Bronchial epithelial cell (primary cell): ENCODE measurements at regions not wholly inside any gene's neighbourhood (a gene's known extent, or its start where the extent isn't known, plus 50 kb on each side); places are given as distances from the start of the nearest gene placed in this dataset.

Source experiments
- DNase-seq: peaks from one replicate; pipeline ENCODE4 v3.0.0-alpha.2; 2010; ENCODE audit warnings: low read depth
- FAIRE-seq: peaks from 2 replicates; lab custom pipeline; 2011; peaks lifted over from hg19 to GRCh38; lab: Jason Lieb, UNC
- H3K27me3 ChIP-seq: 2 replicates; pipeline ENCODE4 v1.5.1; 2011; ENCODE audit warnings: low read length; ENCODE audit not compliant: control insufficient read depth, insufficient read depth
- H3K36me3 ChIP-seq: 2 replicates; pipeline ENCODE4 v1.5.1; 2011; ENCODE audit warnings: low read length; ENCODE audit not compliant: control insufficient read depth, insufficient read depth
- H3K4me3 ChIP-seq: 2 replicates; pipeline ENCODE4 v1.5.1; 2011; ENCODE audit warnings: mild to moderate bottlenecking, low read depth, low read length, control low read depth
- TF ChIP-seq, protein P1 (sequence below): IDR thresholded peaks from 2 replicates; pipeline ENCODE4 v1.5.1; 2011; ENCODE audit warnings: mild to moderate bottlenecking, moderate library complexity, low read length, control low read depth, inconsistent platforms; ENCODE audit not compliant: insufficient read depth, severe bottlenecking

DNA sequence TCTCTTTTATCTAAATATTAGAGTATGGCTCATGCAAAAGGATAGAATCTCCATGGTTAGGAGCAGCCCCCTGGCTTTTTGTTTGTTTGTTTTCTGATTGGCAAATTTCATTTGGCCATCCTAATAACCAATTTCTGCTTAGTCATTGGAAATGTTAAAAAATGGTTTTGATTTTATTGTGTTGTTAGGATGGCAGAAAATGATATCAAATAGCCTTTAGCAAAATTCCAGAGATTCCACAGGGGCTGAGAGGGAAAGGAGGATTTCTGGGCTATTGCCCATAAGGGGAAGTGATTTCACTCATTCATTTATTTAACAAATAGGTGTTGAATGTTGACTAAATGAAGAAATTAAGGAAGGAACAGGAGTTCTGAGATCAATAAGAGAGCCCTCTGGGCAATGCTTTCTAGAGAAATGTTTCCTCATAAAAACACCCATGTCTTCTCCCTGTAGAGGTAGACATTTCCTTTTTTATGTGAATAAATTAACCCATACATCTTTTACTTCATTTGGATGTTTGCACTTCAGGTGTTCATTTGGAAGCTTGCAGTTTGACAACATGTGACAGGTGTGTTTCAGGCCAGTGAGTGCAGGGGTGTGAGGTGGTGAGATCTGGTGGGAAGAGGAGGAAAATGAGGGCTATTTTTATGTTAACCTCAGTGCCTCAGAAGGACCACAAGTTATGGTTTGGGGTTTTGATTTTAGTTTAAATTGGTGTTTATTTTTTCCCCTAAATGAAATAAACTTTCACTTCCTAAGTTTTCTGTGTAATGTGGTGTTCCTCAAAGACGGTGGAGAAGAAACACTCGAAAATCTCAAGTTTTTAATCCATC is 61.7 kb upstream of the EPC2 start:
- FAIRE-seq (no peak), DNase-seq (peak; percentile 54)
- Histone ChIP-seq H3K4me3 (no peak overlapping the region), H3K36me3 (no peaks in the 10 kb centered on the region), H3K27me3 (peaks cover 1% of the 10 kb centered on the region)
- TF ChIP-seq, protein P1, sequence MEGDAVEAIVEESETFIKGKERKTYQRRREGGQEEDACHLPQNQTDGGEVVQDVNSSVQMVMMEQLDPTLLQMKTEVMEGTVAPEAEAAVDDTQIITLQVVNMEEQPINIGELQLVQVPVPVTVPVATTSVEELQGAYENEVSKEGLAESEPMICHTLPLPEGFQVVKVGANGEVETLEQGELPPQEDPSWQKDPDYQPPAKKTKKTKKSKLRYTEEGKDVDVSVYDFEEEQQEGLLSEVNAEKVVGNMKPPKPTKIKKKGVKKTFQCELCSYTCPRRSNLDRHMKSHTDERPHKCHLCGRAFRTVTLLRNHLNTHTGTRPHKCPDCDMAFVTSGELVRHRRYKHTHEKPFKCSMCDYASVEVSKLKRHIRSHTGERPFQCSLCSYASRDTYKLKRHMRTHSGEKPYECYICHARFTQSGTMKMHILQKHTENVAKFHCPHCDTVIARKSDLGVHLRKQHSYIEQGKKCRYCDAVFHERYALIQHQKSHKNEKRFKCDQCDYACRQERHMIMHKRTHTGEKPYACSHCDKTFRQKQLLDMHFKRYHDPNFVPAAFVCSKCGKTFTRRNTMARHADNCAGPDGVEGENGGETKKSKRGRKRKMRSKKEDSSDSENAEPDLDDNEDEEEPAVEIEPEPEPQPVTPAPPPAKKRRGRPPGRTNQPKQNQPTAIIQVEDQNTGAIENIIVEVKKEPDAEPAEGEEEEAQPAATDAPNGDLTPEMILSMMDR: no peak

DNA sequence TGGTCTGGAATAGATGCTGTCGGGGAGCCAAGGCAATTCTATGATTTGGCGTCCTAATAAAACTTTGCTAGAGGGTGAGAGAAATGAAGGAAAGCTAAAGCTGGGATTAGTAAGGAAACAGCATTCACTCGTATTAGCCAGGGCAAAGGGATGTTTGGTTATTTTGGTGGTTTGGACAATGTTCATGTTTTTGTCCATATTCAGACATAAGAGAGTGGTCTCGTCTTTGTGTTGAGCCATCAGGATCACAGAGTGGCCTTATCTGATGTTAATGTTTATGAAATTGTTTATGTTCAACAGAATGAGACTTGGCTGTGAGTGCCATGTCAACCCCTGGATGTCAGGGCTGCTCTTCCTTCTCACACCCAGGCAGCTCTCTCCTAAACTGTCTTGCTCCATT is 58.9 kb upstream of the EPC2 start:
- H3K27me3 ChIP-seq: no peaks in the 10 kb centered on the region
- H3K4me3 ChIP-seq: no peak overlapping the region
- FAIRE-seq (no peak), DNase-seq (no peak)
- TF ChIP-seq, protein P1: no peak
- no peaks in the 10 kb centered on the region for H3K36me3 ChIP-seq

DNA sequence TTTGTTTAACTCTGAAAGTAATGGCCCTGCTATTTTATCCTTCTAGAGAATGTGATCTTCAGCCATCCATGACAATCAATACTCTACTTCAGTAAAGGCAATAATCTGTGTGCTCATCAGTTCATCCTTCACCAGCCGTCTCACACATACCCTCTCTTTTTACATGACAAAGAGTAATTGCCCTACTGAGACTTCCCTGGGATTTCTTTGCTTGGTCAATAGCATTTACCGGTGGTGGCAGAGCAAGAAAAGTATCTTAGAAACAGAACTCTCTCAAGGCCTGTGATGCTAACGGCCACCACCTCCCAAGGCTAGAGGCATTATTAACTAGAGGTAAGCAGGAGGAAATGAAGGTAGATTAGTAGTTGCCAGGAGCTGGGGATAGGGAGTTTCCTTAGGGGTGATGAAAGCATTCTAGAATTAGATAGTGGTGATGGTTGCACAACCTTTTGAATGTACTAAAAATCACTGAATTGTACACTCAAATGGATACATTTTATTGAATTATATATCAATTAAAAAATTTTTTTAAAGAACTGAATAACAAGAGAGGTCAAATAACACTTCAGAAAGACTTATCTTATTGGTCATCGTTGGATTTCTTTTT is 57.9 kb upstream of the EPC2 start:
- TF ChIP-seq, protein P1: no peak
- no peak for FAIRE-seq
- H3K4me3 ChIP-seq: no peak overlapping the region
- DNase-seq: no peak
- H3K27me3 ChIP-seq: no peaks in the 10 kb centered on the region
- H3K36me3 ChIP-seq: no peaks in the 10 kb centered on the region

DNA sequence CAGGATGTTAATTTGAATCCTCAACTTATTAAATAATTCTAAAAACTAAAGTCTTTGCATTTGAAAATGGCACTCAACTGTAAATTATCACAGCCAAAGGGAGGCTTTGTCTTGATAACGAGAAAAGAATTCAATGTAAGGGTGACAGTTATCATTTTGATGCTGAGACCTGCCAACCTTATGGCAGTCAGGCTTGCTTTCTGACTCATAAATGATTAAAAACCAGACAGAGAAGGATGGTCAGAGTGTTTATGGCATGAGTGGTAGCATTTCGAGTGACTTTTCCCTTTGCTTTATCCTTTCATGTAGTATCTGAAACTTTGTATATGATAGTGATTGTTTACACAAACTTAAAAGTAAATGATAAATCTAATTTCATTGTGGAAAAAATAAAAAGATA is 53.9 kb upstream of the EPC2 start:
- TF ChIP-seq, protein P1: no peak
- Histone ChIP-seq H3K27me3 (no peaks in the 10 kb centered on the region), H3K36me3 (no peaks in the 10 kb centered on the region), H3K4me3 (no peak overlapping the region)
- FAIRE-seq: no peak
- DNase-seq: no peak

DNA sequence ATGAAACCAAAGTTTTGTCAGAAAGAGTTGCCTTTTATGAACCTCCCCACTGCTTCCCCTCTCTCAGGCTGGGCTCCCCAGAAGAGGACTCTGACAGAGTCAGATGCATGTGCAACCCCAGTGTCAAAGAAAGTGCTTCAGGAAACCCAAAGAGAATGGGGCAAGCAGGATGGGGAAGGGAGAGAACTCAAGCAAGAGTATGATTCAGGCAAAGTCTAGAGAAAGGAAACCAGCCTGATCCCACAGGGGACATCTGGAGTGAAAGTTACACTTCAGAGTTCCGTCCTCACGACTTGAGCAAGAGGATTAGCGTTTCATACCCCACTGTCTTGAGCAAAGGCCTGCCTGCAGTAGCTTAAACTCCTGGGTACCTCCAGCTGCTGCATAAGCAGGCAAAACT is 51.8 kb upstream of the EPC2 start:
- H3K36me3 ChIP-seq: no peaks in the 10 kb centered on the region
- TF ChIP-seq, protein P1: no peak
- DNase-seq (no peak), FAIRE-seq (no peak)
- H3K4me3 ChIP-seq: no peak overlapping the region
- H3K27me3 ChIP-seq: no peaks in the 10 kb centered on the region
